ENCODE measurements at regions not wholly inside any gene's neighbourhood (a gene's known extent, or its start where the extent isn't known, plus 50 kb on each side); places are given as distances from the start of the nearest gene placed in this dataset.

GRCh38 chr10:4588824-4589223 is 237.2 kb upstream of the AKR1E2 start:
- TF ChIP-seq CTCF (IDR thresholded peaks at IDR 0.05; ENCODE audit: poor library complexity) = no peak
- TF ChIP-seq EZH2 (IDR thresholded peaks at IDR 0.05; ENCODE audit: borderline replicate concordance) = no peak
